Loucy (cell line): ENCODE measurements at regions not wholly inside any gene's neighbourhood (a gene's known extent, or its start where the extent isn't known, plus 50 kb on each side); places are given as distances from the start of the nearest gene placed in this dataset.
"Not testable (repeated sequence)": the region's sequence is repeated elsewhere in the genome, so short reads cannot be mapped to it uniquely, and the experiment has no call there.

Experiments
- CTCF ChIP-seq: fragments of 200-600 bp; sonication (generic); conservative IDR thresholded peaks from 2 replicates; pipeline ENCODE4 v1.5.1; 2014; ENCODE audit warnings: mild to moderate bottlenecking, antibody characterized with exemption, low read length
- EZH2phosphoT487 ChIP-seq: fragments of 200-600 bp; IDR thresholded peaks from 2 replicates; pipeline ENCODE4 v1.6.1; 2018; ENCODE audit warnings: antibody characterized with exemption, mild to moderate bottlenecking, moderate library complexity, borderline replicate concordance

GRCh38 chr6:67686225-67686624 is 948.9 kb upstream of the ADGRB3 start:
- not testable (repeated sequence) for TF ChIP-seq CTCF, EZH2phosphoT487
